ENCODE measurements at regions not wholly inside any gene's neighbourhood (a gene's known extent, or its start where the extent isn't known, plus 50 kb on each side); places are given as distances from the start of the nearest gene placed in this dataset.

DNA sequence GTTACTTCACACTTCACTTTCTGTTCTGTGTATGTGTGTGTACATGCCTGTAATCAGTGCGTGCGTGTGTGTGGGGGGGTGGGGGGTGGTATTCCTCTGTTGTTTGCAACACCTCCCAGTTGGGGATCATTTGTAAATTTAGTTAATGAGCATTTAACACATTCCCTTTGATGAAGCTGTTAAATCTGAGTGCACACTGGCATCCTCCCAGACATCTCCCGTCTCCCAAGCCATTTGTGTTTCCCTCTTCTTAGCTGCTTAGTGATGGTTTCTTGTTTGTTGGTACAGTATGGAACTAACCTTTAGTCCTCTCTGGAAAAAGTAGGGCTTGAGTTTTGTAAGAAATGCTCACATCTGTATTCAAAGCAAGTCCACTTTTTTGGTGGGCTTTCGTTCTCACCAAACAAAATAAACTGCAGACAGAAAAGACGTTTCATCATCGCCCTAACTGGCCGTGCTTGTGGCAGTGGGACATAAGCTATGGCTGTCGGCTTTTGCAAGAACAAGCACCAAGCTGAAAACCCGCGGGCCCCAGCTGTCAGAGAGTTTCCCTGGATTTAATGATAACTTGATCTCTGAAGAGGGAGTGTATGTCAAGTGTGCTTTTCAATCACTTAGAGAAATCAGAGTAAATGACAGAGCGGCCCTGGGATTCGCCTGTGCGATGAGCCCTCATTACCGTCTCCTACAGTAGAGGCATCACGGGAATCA, 54.9 kb upstream of the SASH1 start:
- intact Hi-C loops (cut with DNase I), result no loop called here
- Histone ChIP-seq H3K36me3 (ENCODE audit: insufficient read depth in 1 of 2, low read depth in 1 of 2) (no peaks in the 10 kb centered on the region), H3K4me1 (no peaks in the 10 kb centered on the region), H3K4me3 (no peak overlapping the region), H3K27me3 (ENCODE audit: insufficient read depth in 3 of 3, low read length in 2 of 3) (no peaks in the 10 kb centered on the region), H3K27ac (no peak overlapping the region), H3K9me3 (no peaks in the 10 kb centered on the region)
- 79 to 90% (median 87%) methylated on average over 15 of the region's 15 CpGs for WGBS, 3 donors
- no peak for TF ChIP-seq CTCF (IDR thresholded peaks at IDR 0.05)
- ATAC-seq (no peak), DNase-seq (no peak)

- no peak for TF ChIP-seq CTCF (IDR thresholded peaks at IDR 0.05)
- ATAC-seq (no peak), DNase-seq (no peak)
- H3K27me3 ChIP-seq (ENCODE audit: insufficient read depth in 3 of 3, low read length in 2 of 3), result no peaks in the 10 kb centered on the region
- peaks cover 2% of the 10 kb centered on the region for H3K4me1 ChIP-seq
- 60 to 66% (median 64%) methylated on average over 4 of the region's 4 CpGs for WGBS, 3 donors
- H3K36me3 ChIP-seq (ENCODE audit: insufficient read depth in 1 of 2, low read depth in 1 of 2), result no peaks in the 10 kb centered on the region
- intact Hi-C loops (cut with DNase I), result no loop called here
- H3K27ac ChIP-seq, result no peak overlapping the region
- no peak overlapping the region for H3K4me3 ChIP-seq
- no peaks in the 10 kb centered on the region for H3K9me3 ChIP-seq
These were observed 54.1 kb upstream of the SASH1 start for GRCh38 chr6:148288541-148288940.

- ATAC-seq, result no peak
- no peak overlapping the region for H3K4me3 ChIP-seq
- peaks cover 8% of the 10 kb centered on the region for H3K4me1 ChIP-seq
- H3K9me3 ChIP-seq, result no peaks in the 10 kb centered on the region
- intact Hi-C loops (cut with DNase I), result no loop called here
- H3K27me3 ChIP-seq (ENCODE audit: insufficient read depth in 3 of 3, low read length in 2 of 3), result no peaks in the 10 kb centered on the region
- H3K27ac ChIP-seq, result no peak overlapping the region
- no peak for TF ChIP-seq CTCF (IDR thresholded peaks at IDR 0.05)
- DNase-seq, result no peak
- no peaks in the 10 kb centered on the region for H3K36me3 ChIP-seq (ENCODE audit: insufficient read depth in 1 of 2, low read depth in 1 of 2)
- 63 to 82% (median 64%) methylated on average over 6 of the region's 6 CpGs for WGBS, 3 donors
These were observed 53.5 kb upstream of the SASH1 start for GRCh38 chr6:148289153-148289552.

- H3K27ac ChIP-seq, result no peak overlapping the region
- ATAC-seq, result no peak
- H3K4me1 ChIP-seq, result peaks cover 8% of the 10 kb centered on the region
These were observed 50.8 kb upstream of the SASH1 start for GRCh38 chr6:148291876-148292275.

More at GRCh38 chr6:148291876-148292275, 50.8 kb upstream of the SASH1 start:
- Histone ChIP-seq H3K4me3 (no peak overlapping the region), H3K9me3 (no peaks in the 10 kb centered on the region), H3K36me3 (ENCODE audit: insufficient read depth in 1 of 2, low read depth in 1 of 2) (no peaks in the 10 kb centered on the region), H3K27me3 (ENCODE audit: insufficient read depth in 3 of 3, low read length in 2 of 3) (no peaks in the 10 kb centered on the region)
- WGBS, 3 donors, result 54 to 64% (median 58%) methylated on average over 1 of the region's 1 CpG
- DNase-seq, result no peak
- intact Hi-C loops (cut with DNase I), result no loop called here
- TF ChIP-seq CTCF (IDR thresholded peaks at IDR 0.05), result no peak
